WTC11 (cell line): ENCODE measurements at regions not wholly inside any gene's neighbourhood (a gene's known extent, or its start where the extent isn't known, plus 50 kb on each side); places are given as distances from the start of the nearest gene placed in this dataset.

Source experiments
- ATAC-seq: fragments of 200-7000 bp; cut with Tn5 transposase; 2 replicates; pipeline ENCODE4 v1.10.0; 2021; ENCODE audit warnings: mild to moderate bottlenecking, moderate library complexity
- CTCF ChIA-PET: fragments of 300-600 bp; sonication (Branson Sonifier 250); formaldehyde crosslinking; loops from one replicate; lab custom pipeline; 2021; ENCODE audit warnings: antibody characterized with exemption; lab: Charles Lee
- POLR2A ChIA-PET: fragments of 350-600 bp; sonication (Branson Sonifier 250); formaldehyde crosslinking; loops from one replicate; lab custom pipeline; 2021; ENCODE audit warnings: antibody characterized with exemption; lab: Charles Lee
- DNase-seq: peaks from one replicate; pipeline ENCODE4 v3.0.0; 2021; ENCODE audit warnings: low spot score
- H3K27ac Mint-ChIP-seq: 2 replicates; pipeline ENCODE4 v1.8.0; 2021; ENCODE audit warnings: mixed read lengths
- H3K27me3 Mint-ChIP-seq: 2 replicates; pipeline ENCODE4 v1.8.0; 2021; ENCODE audit warnings: low read depth, mild to moderate bottlenecking, moderate library complexity, mixed read lengths
- H3K36me3 Mint-ChIP-seq: 2 replicates; pipeline ENCODE4 v1.8.0; 2021; ENCODE audit warnings: mixed read lengths
- H3K4me1 Mint-ChIP-seq: 2 replicates; pipeline ENCODE4 v1.8.0; 2022; ENCODE audit warnings: mixed read lengths
- H3K4me3 Mint-ChIP-seq: 2 replicates; pipeline ENCODE4 v1.8.0; 2021; ENCODE audit warnings: mild to moderate bottlenecking, moderate library complexity, mixed read lengths
- H3K9me3 Mint-ChIP-seq: 2 replicates; pipeline ENCODE4 v1.8.0; 2021; ENCODE audit warnings: mixed read lengths
- ATF1 ChIP-seq: sonication (generic); formaldehyde crosslinking; IDR thresholded peaks from 2 replicates; pipeline ENCODE4 v1.8.1; 2023; ENCODE audit warnings: mild to moderate bottlenecking, moderate library complexity, missing genetic modification reagents
- CREB1 ChIP-seq: sonication (generic); formaldehyde crosslinking; IDR thresholded peaks from 2 replicates; pipeline ENCODE4 v1.8.0; 2023; ENCODE audit warnings: mild to moderate bottlenecking, missing genetic modification reagents
- FOXJ3 ChIP-seq: sonication (generic); formaldehyde crosslinking; IDR thresholded peaks from 2 replicates; pipeline ENCODE4 v1.9.0; 2021; ENCODE audit warnings: missing genetic modification reagents, mild to moderate bottlenecking, borderline replicate concordance
- NR2C2 ChIP-seq: sonication (generic); formaldehyde crosslinking; IDR thresholded peaks from 2 replicates; pipeline ENCODE4 v1.8.0; 2022; ENCODE audit warnings: mild to moderate bottlenecking, missing genetic modification reagents
- RELA ChIP-seq: sonication (generic); formaldehyde crosslinking; IDR thresholded peaks from 2 replicates; pipeline ENCODE4 v1.8.1; 2022; ENCODE audit warnings: missing genetic modification reagents, mild to moderate bottlenecking, borderline replicate concordance
- SMAD3 ChIP-seq: sonication (generic); formaldehyde crosslinking; IDR thresholded peaks from 2 replicates; pipeline ENCODE4 v1.8.0; 2022; ENCODE audit warnings: missing genetic modification reagents, mild to moderate bottlenecking, borderline replicate concordance
- TEAD1 ChIP-seq: sonication (generic); formaldehyde crosslinking; IDR thresholded peaks from 2 replicates; pipeline ENCODE4 v1.8.0; 2022; ENCODE audit warnings: mild to moderate bottlenecking, missing genetic modification reagents
- TEAD4 ChIP-seq: sonication (generic); formaldehyde crosslinking; IDR thresholded peaks from 2 replicates; pipeline ENCODE4 v1.8.0; 2022; ENCODE audit warnings: mild to moderate bottlenecking, missing genetic modification reagents
- ZNF219 ChIP-seq: sonication (generic); formaldehyde crosslinking; IDR thresholded peaks from 2 replicates; pipeline ENCODE4 v1.8.0; 2023; ENCODE audit warnings: missing genetic modification reagents, mild to moderate bottlenecking, borderline replicate concordance
- ZNF263 ChIP-seq: sonication (generic); formaldehyde crosslinking; IDR thresholded peaks from 2 replicates; pipeline ENCODE4 v1.8.1; 2022; ENCODE audit warnings: low read depth, mild to moderate bottlenecking, moderate library complexity, missing genetic modification reagents
- ZNF423 ChIP-seq: fragments of 250-450 bp; sonication (Bioruptor Pico); IDR thresholded peaks from 2 replicates; pipeline ENCODE4 v2.1.2; 2022; ENCODE audit warnings: mild to moderate bottlenecking, moderate library complexity
- TF ChIP-seq, protein P1 (sequence below): sonication (generic); formaldehyde crosslinking; IDR thresholded peaks from 2 replicates; pipeline ENCODE4 v1.8.0; 2023; ENCODE audit warnings: mild to moderate bottlenecking, missing genetic modification reagents
- TF ChIP-seq, protein P2 (sequence below): sonication (generic); formaldehyde crosslinking; IDR thresholded peaks from 2 replicates; pipeline ENCODE4 v1.8.1; 2022; ENCODE audit warnings: mild to moderate bottlenecking, moderate library complexity, missing genetic modification reagents
- TF ChIP-seq, protein P3 (sequence below): fragments of 250-450 bp; sonication (Bioruptor Pico); IDR thresholded peaks from 2 replicates; pipeline ENCODE4 v1.9.0; 2021; ENCODE audit warnings: mild to moderate bottlenecking
- TF ChIP-seq, protein P4 (sequence below): sonication (generic); formaldehyde crosslinking; IDR thresholded peaks from 2 replicates; pipeline ENCODE4 v1.8.0; 2022; ENCODE audit warnings: missing genetic modification reagents
- TF ChIP-seq, protein P5 (sequence below): sonication (generic); formaldehyde crosslinking; IDR thresholded peaks from 2 replicates; pipeline ENCODE4 v1.8.1; 2023; ENCODE audit warnings: mild to moderate bottlenecking, missing genetic modification reagents
- TF ChIP-seq, protein P6 (sequence below): sonication (generic); formaldehyde crosslinking; IDR thresholded peaks from 2 replicates; pipeline ENCODE4 v1.8.1; 2022; ENCODE audit warnings: mild to moderate bottlenecking, missing genetic modification reagents, moderate library complexity, borderline replicate concordance

DNA sequence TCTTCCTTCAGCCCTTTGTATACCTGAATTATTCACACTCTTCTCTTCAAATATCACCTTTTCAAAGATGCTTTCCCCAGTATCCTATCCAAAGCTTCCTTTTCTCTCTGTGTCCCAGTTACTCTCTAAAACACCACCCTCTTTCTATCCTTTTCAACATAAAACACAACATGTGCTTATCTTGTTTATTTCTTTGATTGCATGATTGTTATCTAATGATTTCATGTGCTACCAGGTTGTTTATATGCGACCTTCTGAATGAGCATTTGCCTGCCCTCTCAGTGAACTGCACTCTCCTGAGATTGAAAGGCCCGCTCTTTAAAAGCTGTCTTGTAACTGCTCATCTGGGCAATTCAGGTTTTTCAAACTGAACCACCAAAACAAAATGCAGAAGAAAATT lies 97.7 kb upstream of the FGGY start:
- ChIA-PET POLR2A (no interaction called here), CTCF (no interaction called here)
- peaks cover 5% of the 10 kb centered on the region for H3K9me3 Mint-ChIP-seq
- no peaks in the 10 kb centered on the region for H3K27me3 Mint-ChIP-seq
- peaks cover 3% of the 10 kb centered on the region for H3K4me1 Mint-ChIP-seq
- no peak for DNase-seq
- H3K27ac Mint-ChIP-seq: no peak overlapping the region
- H3K36me3 Mint-ChIP-seq: peaks cover under 1% of the 10 kb centered on the region; the same call in 1 of the 2 replicates
- no peak for ATAC-seq
- TF ChIP-seq, protein P1, sequence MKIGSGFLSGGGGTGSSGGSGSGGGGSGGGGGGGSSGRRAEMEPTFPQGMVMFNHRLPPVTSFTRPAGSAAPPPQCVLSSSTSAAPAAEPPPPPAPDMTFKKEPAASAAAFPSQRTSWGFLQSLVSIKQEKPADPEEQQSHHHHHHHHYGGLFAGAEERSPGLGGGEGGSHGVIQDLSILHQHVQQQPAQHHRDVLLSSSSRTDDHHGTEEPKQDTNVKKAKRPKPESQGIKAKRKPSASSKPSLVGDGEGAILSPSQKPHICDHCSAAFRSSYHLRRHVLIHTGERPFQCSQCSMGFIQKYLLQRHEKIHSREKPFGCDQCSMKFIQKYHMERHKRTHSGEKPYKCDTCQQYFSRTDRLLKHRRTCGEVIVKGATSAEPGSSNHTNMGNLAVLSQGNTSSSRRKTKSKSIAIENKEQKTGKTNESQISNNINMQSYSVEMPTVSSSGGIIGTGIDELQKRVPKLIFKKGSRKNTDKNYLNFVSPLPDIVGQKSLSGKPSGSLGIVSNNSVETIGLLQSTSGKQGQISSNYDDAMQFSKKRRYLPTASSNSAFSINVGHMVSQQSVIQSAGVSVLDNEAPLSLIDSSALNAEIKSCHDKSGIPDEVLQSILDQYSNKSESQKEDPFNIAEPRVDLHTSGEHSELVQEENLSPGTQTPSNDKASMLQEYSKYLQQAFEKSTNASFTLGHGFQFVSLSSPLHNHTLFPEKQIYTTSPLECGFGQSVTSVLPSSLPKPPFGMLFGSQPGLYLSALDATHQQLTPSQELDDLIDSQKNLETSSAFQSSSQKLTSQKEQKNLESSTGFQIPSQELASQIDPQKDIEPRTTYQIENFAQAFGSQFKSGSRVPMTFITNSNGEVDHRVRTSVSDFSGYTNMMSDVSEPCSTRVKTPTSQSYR (CRISPR knock-in tag): no peak
- no peak for TF ChIP-seq NR2C2 (CRISPR knock-in tag)
- TF ChIP-seq ATF1 (CRISPR knock-in tag): no peak
- no peak for TF ChIP-seq TEAD4 (CRISPR knock-in tag)
- TF ChIP-seq, protein P2, sequence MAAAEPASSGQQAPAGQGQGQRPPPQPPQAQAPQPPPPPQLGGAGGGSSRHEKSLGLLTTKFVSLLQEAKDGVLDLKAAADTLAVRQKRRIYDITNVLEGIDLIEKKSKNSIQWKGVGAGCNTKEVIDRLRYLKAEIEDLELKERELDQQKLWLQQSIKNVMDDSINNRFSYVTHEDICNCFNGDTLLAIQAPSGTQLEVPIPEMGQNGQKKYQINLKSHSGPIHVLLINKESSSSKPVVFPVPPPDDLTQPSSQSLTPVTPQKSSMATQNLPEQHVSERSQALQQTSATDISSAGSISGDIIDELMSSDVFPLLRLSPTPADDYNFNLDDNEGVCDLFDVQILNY (CRISPR knock-in tag): no peak
- TF ChIP-seq ZNF423 (CRISPR knock-in tag): no peak
- TF ChIP-seq, protein P3, sequence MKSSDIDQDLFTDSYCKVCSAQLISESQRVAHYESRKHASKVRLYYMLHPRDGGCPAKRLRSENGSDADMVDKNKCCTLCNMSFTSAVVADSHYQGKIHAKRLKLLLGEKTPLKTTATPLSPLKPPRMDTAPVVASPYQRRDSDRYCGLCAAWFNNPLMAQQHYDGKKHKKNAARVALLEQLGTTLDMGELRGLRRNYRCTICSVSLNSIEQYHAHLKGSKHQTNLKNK (CRISPR knock-in tag): no peak
- TF ChIP-seq, protein P4, sequence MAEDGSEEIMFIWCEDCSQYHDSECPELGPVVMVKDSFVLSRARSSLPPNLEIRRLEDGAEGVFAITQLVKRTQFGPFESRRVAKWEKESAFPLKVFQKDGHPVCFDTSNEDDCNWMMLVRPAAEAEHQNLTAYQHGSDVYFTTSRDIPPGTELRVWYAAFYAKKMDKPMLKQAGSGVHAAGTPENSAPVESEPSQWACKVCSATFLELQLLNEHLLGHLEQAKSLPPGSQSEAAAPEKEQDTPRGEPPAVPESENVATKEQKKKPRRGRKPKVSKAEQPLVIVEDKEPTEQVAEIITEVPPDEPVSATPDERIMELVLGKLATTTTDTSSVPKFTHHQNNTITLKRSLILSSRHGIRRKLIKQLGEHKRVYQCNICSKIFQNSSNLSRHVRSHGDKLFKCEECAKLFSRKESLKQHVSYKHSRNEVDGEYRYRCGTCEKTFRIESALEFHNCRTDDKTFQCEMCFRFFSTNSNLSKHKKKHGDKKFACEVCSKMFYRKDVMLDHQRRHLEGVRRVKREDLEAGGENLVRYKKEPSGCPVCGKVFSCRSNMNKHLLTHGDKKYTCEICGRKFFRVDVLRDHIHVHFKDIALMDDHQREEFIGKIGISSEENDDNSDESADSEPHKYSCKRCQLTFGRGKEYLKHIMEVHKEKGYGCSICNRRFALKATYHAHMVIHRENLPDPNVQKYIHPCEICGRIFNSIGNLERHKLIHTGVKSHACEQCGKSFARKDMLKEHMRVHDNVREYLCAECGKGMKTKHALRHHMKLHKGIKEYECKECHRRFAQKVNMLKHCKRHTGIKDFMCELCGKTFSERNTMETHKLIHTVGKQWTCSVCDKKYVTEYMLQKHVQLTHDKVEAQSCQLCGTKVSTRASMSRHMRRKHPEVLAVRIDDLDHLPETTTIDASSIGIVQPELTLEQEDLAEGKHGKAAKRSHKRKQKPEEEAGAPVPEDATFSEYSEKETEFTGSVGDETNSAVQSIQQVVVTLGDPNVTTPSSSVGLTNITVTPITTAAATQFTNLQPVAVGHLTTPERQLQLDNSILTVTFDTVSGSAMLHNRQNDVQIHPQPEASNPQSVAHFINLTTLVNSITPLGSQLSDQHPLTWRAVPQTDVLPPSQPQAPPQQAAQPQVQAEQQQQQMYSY (CRISPR knock-in tag): no peak
- no peak for TF ChIP-seq ZNF263
- TF ChIP-seq, protein P5, sequence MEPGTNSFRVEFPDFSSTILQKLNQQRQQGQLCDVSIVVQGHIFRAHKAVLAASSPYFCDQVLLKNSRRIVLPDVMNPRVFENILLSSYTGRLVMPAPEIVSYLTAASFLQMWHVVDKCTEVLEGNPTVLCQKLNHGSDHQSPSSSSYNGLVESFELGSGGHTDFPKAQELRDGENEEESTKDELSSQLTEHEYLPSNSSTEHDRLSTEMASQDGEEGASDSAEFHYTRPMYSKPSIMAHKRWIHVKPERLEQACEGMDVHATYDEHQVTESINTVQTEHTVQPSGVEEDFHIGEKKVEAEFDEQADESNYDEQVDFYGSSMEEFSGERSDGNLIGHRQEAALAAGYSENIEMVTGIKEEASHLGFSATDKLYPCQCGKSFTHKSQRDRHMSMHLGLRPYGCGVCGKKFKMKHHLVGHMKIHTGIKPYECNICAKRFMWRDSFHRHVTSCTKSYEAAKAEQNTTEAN (CRISPR knock-in tag): no peak
- no peak for TF ChIP-seq FOXJ3 (CRISPR knock-in tag)
- no peak for TF ChIP-seq ZNF219 (CRISPR knock-in tag)
- no peak for TF ChIP-seq RELA (CRISPR knock-in tag)
- H3K4me3 Mint-ChIP-seq: no peak overlapping the region

DNA sequence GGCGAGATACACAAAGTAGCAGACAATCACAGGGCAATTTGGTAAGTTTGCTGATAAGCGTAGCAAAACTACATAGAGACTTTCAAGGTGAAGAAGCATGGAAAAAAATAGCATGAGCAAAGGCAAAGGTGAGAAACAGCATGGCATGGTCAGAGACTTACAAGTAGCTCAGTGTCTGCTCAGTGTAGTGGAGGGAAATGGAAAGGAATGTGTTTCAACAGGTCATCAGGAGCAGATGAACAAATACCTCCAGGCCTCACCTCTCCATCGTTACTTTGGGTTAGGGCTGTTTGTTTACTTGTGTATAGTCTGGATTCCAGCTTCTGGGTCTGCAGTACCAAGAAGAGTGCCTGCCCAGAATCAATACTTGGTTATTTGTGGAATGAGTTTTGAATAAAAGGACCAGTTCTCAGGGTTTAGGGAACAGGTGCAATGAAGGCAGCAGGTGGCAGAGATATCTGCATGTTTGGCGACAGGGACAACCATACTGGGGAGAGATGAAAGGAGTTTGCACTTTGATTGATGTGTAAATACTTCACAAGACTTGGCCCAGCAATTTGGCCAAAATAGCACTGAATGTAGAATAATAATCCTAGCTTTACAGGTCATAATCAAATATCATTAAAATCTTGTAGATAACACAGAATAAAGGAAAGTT lies 97.0 kb upstream of the FGGY start:
- Mint-ChIP-seq H3K4me3 (no peak overlapping the region), H3K9me3 (peaks cover 8% of the 10 kb centered on the region), H3K36me3 (peaks cover 7% of the 10 kb centered on the region), H3K4me1 (peaks cover 3% of the 10 kb centered on the region), H3K27ac (no peak overlapping the region), H3K27me3 (no peaks in the 10 kb centered on the region)
- ChIA-PET CTCF (no interaction called here), POLR2A (no interaction called here)
- TF ChIP-seq, protein P6, sequence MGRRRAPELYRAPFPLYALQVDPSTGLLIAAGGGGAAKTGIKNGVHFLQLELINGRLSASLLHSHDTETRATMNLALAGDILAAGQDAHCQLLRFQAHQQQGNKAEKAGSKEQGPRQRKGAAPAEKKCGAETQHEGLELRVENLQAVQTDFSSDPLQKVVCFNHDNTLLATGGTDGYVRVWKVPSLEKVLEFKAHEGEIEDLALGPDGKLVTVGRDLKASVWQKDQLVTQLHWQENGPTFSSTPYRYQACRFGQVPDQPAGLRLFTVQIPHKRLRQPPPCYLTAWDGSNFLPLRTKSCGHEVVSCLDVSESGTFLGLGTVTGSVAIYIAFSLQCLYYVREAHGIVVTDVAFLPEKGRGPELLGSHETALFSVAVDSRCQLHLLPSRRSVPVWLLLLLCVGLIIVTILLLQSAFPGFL: no peak
- TF ChIP-seq, protein P5 (CRISPR knock-in tag): no peak
- TF ChIP-seq SMAD3 (CRISPR knock-in tag) (no peak), TEAD1 (CRISPR knock-in tag) (no peak), ATF1 (CRISPR knock-in tag) (no peak), CREB1 (CRISPR knock-in tag) (no peak)
- ATAC-seq (no peak; the same call in 1 of the 2 replicates), DNase-seq (no peak)
